Caco-2 (cell line): ENCODE measurements at regions not wholly inside any gene's neighbourhood (a gene's known extent, or its start where the extent isn't known, plus 50 kb on each side); places are given as distances from the start of the nearest gene placed in this dataset.

Experiments used
- BruUV-seq: library from RNA; stranded (reverse); fragments of 400-500 nt; replicated peaks from 2 replicates; lab custom pipeline; 2021; lab: Mats Ljungman, UMichigan
- CTCF ChIA-PET: fragments of 300-600 bp; sonication (Branson Sonifier 250); formaldehyde crosslinking; loops from one replicate; lab custom pipeline; 2022; ENCODE audit warnings: antibody characterized with exemption; lab: Charles Lee
- POLR2A ChIA-PET: fragments of 300-600 bp; sonication (Branson Sonifier 250); formaldehyde crosslinking; loops from one replicate; lab custom pipeline; 2022; ENCODE audit warnings: antibody characterized with exemption; lab: Charles Lee
- DNase-seq, 2 experiments: peaks; one replicate each; pipeline versions ENCODE4 v3.0.0 to v3.0.0-alpha.2; 2020 to 2022
- H3K27me3 ChIP-seq: replicated peaks from 2 replicates; pipeline ENCODE4 v1.6.0; 2011; ENCODE audit warnings: low read length; ENCODE audit not compliant: control insufficient read depth, insufficient read depth
- H3K36me3 ChIP-seq: 2 replicates; pipeline ENCODE4 v1.5.1; 2011; ENCODE audit warnings: low read length; ENCODE audit not compliant: control insufficient read depth, insufficient read depth
- H3K4me1 ChIP-seq: fragments of 250-450 bp; sonication (Bioruptor Pico); 2 replicates; pipeline ENCODE4 v1.5.1; 2020; ENCODE audit warnings: mild to moderate bottlenecking
- H3K4me3 ChIP-seq: 2 replicates; pipeline ENCODE4 v1.5.1; 2011; ENCODE audit warnings: low read depth, mild to moderate bottlenecking, control low read depth, low read length
- H3K9me3 ChIP-seq: fragments of 250-450 bp; sonication (Bioruptor Pico); 2 replicates; pipeline ENCODE4 v1.5.1; 2020; ENCODE audit warnings: mild to moderate bottlenecking, moderate library complexity
- H3K27ac Mint-ChIP-seq: one replicate; pipeline ENCODE4 v1.8.0; 2022; ENCODE audit warnings: mixed read lengths; ENCODE audit not compliant: unreplicated experiment
- H3K27me3 Mint-ChIP-seq: one replicate; pipeline ENCODE4 v1.8.0; 2022; ENCODE audit warnings: mixed read lengths; ENCODE audit not compliant: insufficient read depth, unreplicated experiment
- H3K36me3 Mint-ChIP-seq: one replicate; pipeline ENCODE4 v1.8.0; 2022; ENCODE audit warnings: mild to moderate bottlenecking, mixed read lengths; ENCODE audit not compliant: insufficient read depth, unreplicated experiment
- H3K4me1 Mint-ChIP-seq: one replicate; pipeline ENCODE4 v1.8.0; 2022; ENCODE audit warnings: low read depth, mixed read lengths; ENCODE audit not compliant: unreplicated experiment
- H3K4me3 Mint-ChIP-seq: one replicate; pipeline ENCODE4 v1.8.0; 2022; ENCODE audit warnings: mild to moderate bottlenecking, moderate library complexity, mixed read lengths; ENCODE audit not compliant: unreplicated experiment
- H3K9me3 Mint-ChIP-seq: one replicate; pipeline ENCODE4 v1.8.0; 2022; ENCODE audit warnings: mixed read lengths; ENCODE audit not compliant: unreplicated experiment
- intact Hi-C: fragments of 100-400 bp; cut with micrococcal nuclease; formaldehyde crosslinking; loops from one replicate; pipeline ENCODE4 v1.10.0; 2022; ENCODE audit not compliant: unreplicated experiment
- TF ChIP-seq, protein P1 (sequence below), 2 experiments: fragments of 200-600 bp in 1 of 2; IDR thresholded peaks; 1 replicate in 1 of 2; 2 replicates in 1 of 2; pipeline versions ENCODE4 v1.5.1 to v1.8.0; 2011 to 2022; ENCODE audit warnings: antibody characterized with exemption in 1 of 2, control low read depth in 1 of 2, inconsistent platforms in 1 of 2, low read depth in 1 of 2, low read length in 1 of 2, mild to moderate bottlenecking in 1 of 2, moderate library complexity in 1 of 2; ENCODE audit not compliant: insufficient read depth in 1 of 2, severe bottlenecking in 1 of 2, unreplicated experiment in 1 of 2

GRCh38 chr7:16348251-16348650 is 73.1 kb downstream of the CRPPA start:
- Histone ChIP-seq H3K36me3 (no peaks in the 10 kb centered on the region), H3K4me3 (no peak overlapping the region), H3K27me3 (no peaks in the 10 kb centered on the region), H3K9me3 (peaks cover 7% of the 10 kb centered on the region; the same call in 1 of the 2 replicates), H3K4me1 (peaks cover 17% of the 10 kb centered on the region)
- no TSS peak for BruUV-seq
- Mint-ChIP-seq H3K27me3 (no peaks in the 10 kb centered on the region), H3K27ac (no peak overlapping the region), H3K4me1 (peaks cover 7% of the 10 kb centered on the region), H3K36me3 (peaks cover 5% of the 10 kb centered on the region), H3K9me3 (peaks cover 40% of the 10 kb centered on the region), H3K4me3 (no peak overlapping the region)
- POLR2A ChIA-PET, result no interaction called here
- DNase-seq, result no peak
- TF ChIP-seq, protein P1, sequence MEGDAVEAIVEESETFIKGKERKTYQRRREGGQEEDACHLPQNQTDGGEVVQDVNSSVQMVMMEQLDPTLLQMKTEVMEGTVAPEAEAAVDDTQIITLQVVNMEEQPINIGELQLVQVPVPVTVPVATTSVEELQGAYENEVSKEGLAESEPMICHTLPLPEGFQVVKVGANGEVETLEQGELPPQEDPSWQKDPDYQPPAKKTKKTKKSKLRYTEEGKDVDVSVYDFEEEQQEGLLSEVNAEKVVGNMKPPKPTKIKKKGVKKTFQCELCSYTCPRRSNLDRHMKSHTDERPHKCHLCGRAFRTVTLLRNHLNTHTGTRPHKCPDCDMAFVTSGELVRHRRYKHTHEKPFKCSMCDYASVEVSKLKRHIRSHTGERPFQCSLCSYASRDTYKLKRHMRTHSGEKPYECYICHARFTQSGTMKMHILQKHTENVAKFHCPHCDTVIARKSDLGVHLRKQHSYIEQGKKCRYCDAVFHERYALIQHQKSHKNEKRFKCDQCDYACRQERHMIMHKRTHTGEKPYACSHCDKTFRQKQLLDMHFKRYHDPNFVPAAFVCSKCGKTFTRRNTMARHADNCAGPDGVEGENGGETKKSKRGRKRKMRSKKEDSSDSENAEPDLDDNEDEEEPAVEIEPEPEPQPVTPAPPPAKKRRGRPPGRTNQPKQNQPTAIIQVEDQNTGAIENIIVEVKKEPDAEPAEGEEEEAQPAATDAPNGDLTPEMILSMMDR (IDR thresholded peaks at IDR 0.05; ENCODE audit: insufficient read depth in 1 of 2, low read depth in 1 of 2, low read length in 1 of 2, severe bottlenecking in 1 of 2, unreplicated experiment in 1 of 2), result no peak
- CTCF ChIA-PET, result no interaction called here
- intact Hi-C loops, result no loop called here

DNA sequence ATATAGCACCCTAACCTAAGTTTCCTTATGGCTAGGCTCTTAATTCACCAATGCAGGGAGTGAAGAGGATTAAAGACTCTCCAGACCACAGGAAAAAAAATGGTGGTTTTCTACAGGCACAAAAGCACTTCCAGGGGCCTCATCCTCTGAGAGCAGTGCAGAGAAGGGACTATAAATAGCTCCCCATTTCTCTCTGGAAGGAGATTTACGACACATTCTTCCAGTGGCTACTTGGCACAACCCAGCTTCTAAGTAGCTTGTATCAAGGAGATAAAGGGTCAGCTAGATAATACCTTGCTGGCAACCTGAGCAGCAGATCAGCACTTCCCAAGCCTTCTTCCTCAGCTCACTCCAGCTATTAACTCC is 73.5 kb downstream of the CRPPA start:
- CTCF ChIA-PET, result no interaction called here
- H3K9me3 ChIP-seq, result peaks cover 7% of the 10 kb centered on the region; the same call in 1 of the 2 replicates
- DNase-seq, result no peak
- BruUV-seq, result no TSS peak
- H3K4me1 ChIP-seq, result peaks cover 17% of the 10 kb centered on the region
- H3K4me3 ChIP-seq, result no peak overlapping the region
- no peaks in the 10 kb centered on the region for H3K27me3 Mint-ChIP-seq
- no peaks in the 10 kb centered on the region for H3K27me3 ChIP-seq
- no peak overlapping the region for H3K27ac Mint-ChIP-seq
- no peaks in the 10 kb centered on the region for H3K36me3 ChIP-seq
- peaks cover 7% of the 10 kb centered on the region for H3K4me1 Mint-ChIP-seq
- intact Hi-C loops, result no loop called here
- H3K9me3 Mint-ChIP-seq, result peaks cover 40% of the 10 kb centered on the region
- POLR2A ChIA-PET, result no interaction called here
- TF ChIP-seq, protein P1 (IDR thresholded peaks at IDR 0.05; ENCODE audit: insufficient read depth in 1 of 2, low read depth in 1 of 2, low read length in 1 of 2, severe bottlenecking in 1 of 2, unreplicated experiment in 1 of 2), result no peak
- H3K4me3 Mint-ChIP-seq, result no peak overlapping the region
- peaks cover 5% of the 10 kb centered on the region for H3K36me3 Mint-ChIP-seq

GRCh38 chr7:16347066-16347826 is 74.1 kb downstream of the CRPPA start:
- H3K4me1 Mint-ChIP-seq, result peaks cover 7% of the 10 kb centered on the region
- BruUV-seq, result no TSS peak
- no peak overlapping the region for H3K4me3 Mint-ChIP-seq
- no peak overlapping the region for H3K4me3 ChIP-seq
- H3K27me3 Mint-ChIP-seq, result no peaks in the 10 kb centered on the region
- DNase-seq, result no peak
- H3K9me3 ChIP-seq, result peaks cover 7% of the 10 kb centered on the region; the same call in 1 of the 2 replicates
- H3K27me3 ChIP-seq, result no peaks in the 10 kb centered on the region
- CTCF ChIA-PET, result no interaction called here
- no peaks in the 10 kb centered on the region for H3K36me3 ChIP-seq
- POLR2A ChIA-PET, result no interaction called here
- H3K4me1 ChIP-seq, result peaks cover 17% of the 10 kb centered on the region
- H3K36me3 Mint-ChIP-seq, result peaks cover 5% of the 10 kb centered on the region
- H3K27ac Mint-ChIP-seq, result no peak overlapping the region
- intact Hi-C loops, result no loop called here
- TF ChIP-seq, protein P1 (IDR thresholded peaks at IDR 0.05; ENCODE audit: insufficient read depth in 1 of 2, low read depth in 1 of 2, low read length in 1 of 2, severe bottlenecking in 1 of 2, unreplicated experiment in 1 of 2), result no peak
- peaks cover 40% of the 10 kb centered on the region for H3K9me3 Mint-ChIP-seq
